ENCODE measurements at regions not wholly inside any gene's neighbourhood (a gene's known extent, or its start where the extent isn't known, plus 50 kb on each side); places are given as distances from the start of the nearest gene placed in this dataset.

DNA sequence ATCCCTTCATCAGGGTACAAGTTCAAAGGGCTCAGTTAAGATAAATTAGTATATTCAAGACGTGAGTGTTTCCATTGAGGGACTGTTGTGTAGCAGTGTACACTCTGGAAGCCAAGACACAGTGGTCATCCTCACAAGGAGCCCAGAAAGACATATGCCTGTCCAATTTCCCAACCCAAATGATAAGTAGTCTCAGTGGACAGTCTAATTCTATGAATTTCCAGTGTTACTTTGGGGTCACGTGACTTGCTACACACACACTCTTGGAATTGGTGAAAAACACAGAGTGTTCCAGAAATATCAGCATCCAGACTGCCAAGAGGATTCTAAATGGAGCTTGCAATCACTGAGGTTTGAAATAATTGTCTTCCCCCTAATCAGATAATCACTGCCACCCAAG lies 365.1 kb downstream of the WDR11 start:
- TF ChIP-seq YY1 (IDR thresholded peaks at IDR 0.05; ENCODE audit: insufficient read depth, insufficient read length) (no peak), SUZ12 (IDR thresholded peaks at IDR 0.05; ENCODE audit: extremely low read depth, insufficient read depth, insufficient read length) (no peak), ZNF274 (IDR thresholded peaks at IDR 0.05; ENCODE audit: low read depth, low read length) (no peak)
